Frontal cortex (tissue), 3 donors: ENCODE measurements at regions not wholly inside any gene's neighbourhood (a gene's known extent, or its start where the extent isn't known, plus 50 kb on each side); places are given as distances from the start of the nearest gene placed in this dataset.

ENCODE experiments used
- DNase-seq, 2 donors: peaks; one replicate each; pipeline ENCODE4 v3.0.0; 2012; ENCODE audit warnings: low spot score in 2 of 2
- FAIRE-seq: peaks from 2 replicates; lab custom pipeline; 2012; peaks lifted over from hg19 to GRCh38; lab: Jason Lieb, UNC
- donor health status: control.
- donor health status: control.
- donor health status: control.

GRCh38 chr15:96503276-96503675 is 172.8 kb downstream of the NR2F2 start:
- no peak for DNase-seq
- no peak for FAIRE-seq

GRCh38 chr15:96504371-96504770 is 173.9 kb downstream of the NR2F2 start:
- no peak for FAIRE-seq
- DNase-seq = no peak

GRCh38 chr15:96505014-96505413 is 174.5 kb downstream of the NR2F2 start:
- FAIRE-seq = no peak

GRCh38 chr15:96514607-96515285 is 184.2 kb downstream of the NR2F2 start:
- FAIRE-seq (no peak), DNase-seq (no peak)

More at GRCh38 chr15:96505014-96505413, 174.5 kb downstream of the NR2F2 start:
- no peak for DNase-seq

- no peak for FAIRE-seq
Measured at GRCh38 chr15:96515371-96515770, 184.9 kb downstream of the NR2F2 start.

GRCh38 chr15:96521386-96521785 is 190.9 kb downstream of the NR2F2 start:
- DNase-seq (no peak), FAIRE-seq (no peak)

More at GRCh38 chr15:96515371-96515770, 184.9 kb downstream of the NR2F2 start:
- DNase-seq = no peak

- DNase-seq = no peak
- FAIRE-seq = no peak
Measured at GRCh38 chr15:96524676-96525417, 194.3 kb downstream of the NR2F2 start.

GRCh38 chr15:96535148-96535547 is 204.6 kb downstream of the NR2F2 start:
- no peak for FAIRE-seq
- no peak for DNase-seq

GRCh38 chr15:96538491-96538890 is 208.0 kb downstream of the NR2F2 start:
- DNase-seq (no peak), FAIRE-seq (no peak)

GRCh38 chr15:96540283-96540682 is 209.8 kb downstream of the NR2F2 start:
- DNase-seq (no peak), FAIRE-seq (no peak)

- no peak for DNase-seq
- FAIRE-seq = no peak
Measured at GRCh38 chr15:96542130-96542770, 211.8 kb downstream of the NR2F2 start.

GRCh38 chr15:96544162-96544756 is 213.8 kb downstream of the NR2F2 start:
- FAIRE-seq = no peak

GRCh38 chr15:96549136-96549535 is 218.6 kb downstream of the NR2F2 start:
- FAIRE-seq = no peak
- no peak for DNase-seq

More at GRCh38 chr15:96544162-96544756, 213.8 kb downstream of the NR2F2 start:
- no peak for DNase-seq

GRCh38 chr15:96551196-96551595 is 220.7 kb downstream of the NR2F2 start:
- FAIRE-seq (no peak), DNase-seq (no peak)

GRCh38 chr15:96551722-96552121 is 221.2 kb downstream of the NR2F2 start:
- no peak for DNase-seq
- FAIRE-seq = no peak

GRCh38 chr15:96553006-96553405 is 222.5 kb downstream of the NR2F2 start:
- FAIRE-seq (no peak), DNase-seq (no peak)

GRCh38 chr15:96553451-96553850 is 223.0 kb downstream of the NR2F2 start:
- DNase-seq (no peak), FAIRE-seq (no peak)

- no peak for DNase-seq
- FAIRE-seq = no peak
Measured at GRCh38 chr15:96553931-96554330, 223.4 kb downstream of the NR2F2 start.

- FAIRE-seq (no peak), DNase-seq (no peak)
Measured at GRCh38 chr15:96554541-96554940, 224.0 kb downstream of the NR2F2 start.

- DNase-seq (no peak), FAIRE-seq (no peak)
Measured at GRCh38 chr15:96559087-96559486, 228.6 kb downstream of the NR2F2 start.

GRCh38 chr15:96559631-96560030 is 229.1 kb downstream of the NR2F2 start:
- DNase-seq = no peak
- FAIRE-seq = no peak
